Vagina (tissue), 2 donors: ENCODE measurements at regions not wholly inside any gene's neighbourhood (a gene's known extent, or its start where the extent isn't known, plus 50 kb on each side); places are given as distances from the start of the nearest gene placed in this dataset.
A peak's percentile ranks its signal among the peaks of the same experiment; 100 is the strongest.

ENCODE experiments used
- DNase-seq, 2 donors: peaks; one replicate each; pipeline ENCODE4 v3.0.0-alpha.2; 2017; ENCODE audit errors: extremely low spot score in 2 of 2
- H3K27ac ChIP-seq: fragments of 200-600 bp; sonication (generic); one replicate; pipeline ENCODE4 v1.5.1; 2019
- H3K27me3 ChIP-seq: fragments of 200-600 bp; sonication (generic); one replicate; pipeline ENCODE4 v1.5.1; 2019
- H3K36me3 ChIP-seq, 2 donors: fragments of 200-600 bp; sonication (generic); one replicate each; pipeline ENCODE4 v1.5.1; 2017 to 2019
- H3K4me1 ChIP-seq: fragments of 200-600 bp; sonication (generic); one replicate; pipeline ENCODE4 v1.5.1; 2019
- H3K4me3 ChIP-seq, 2 donors: fragments of 200-600 bp; sonication (generic); 1 replicate in 1 of 2; 2 replicates in 1 of 2; pipeline ENCODE4 v1.5.1; 2016 to 2019
- H3K9me3 ChIP-seq: fragments of 200-600 bp; sonication (generic); one replicate; pipeline ENCODE4 v1.5.1; 2019
- CTCF ChIP-seq, 3 experiments: fragments of 450-650 bp in 2 of 3; fragments of 200-600 bp in 1 of 3; sonication (generic) in 1 of 3; IDR thresholded peaks; one replicate each; pipeline ENCODE4 v1.5.1; 2017 to 2019; ENCODE audit warnings: antibody characterized with exemption in 3 of 3, mild to moderate bottlenecking in 2 of 3, moderate library complexity in 2 of 3
- POLR2A ChIP-seq, 2 donors: fragments of 450-650 bp; IDR thresholded peaks; one replicate each; pipeline ENCODE4 v1.6.1; 2017; ENCODE audit warnings: antibody characterized with exemption in 2 of 2, mild to moderate bottlenecking in 2 of 2, moderate library complexity in 2 of 2
- POLR2AphosphoS5 ChIP-seq, 2 donors: sonication (generic); formaldehyde crosslinking; IDR thresholded peaks; one replicate each; pipeline ENCODE4 v1.9.0; 2017; ENCODE audit warnings: antibody characterized with exemption in 2 of 2, mild to moderate bottlenecking in 2 of 2, low read depth in 1 of 2; ENCODE audit not compliant: insufficient read depth in 1 of 2
- intact Hi-C: fragments of 100-400 bp; cut with DNase I; formaldehyde crosslinking; loops from one replicate; pipeline ENCODE4 v1.15.1; 2023

- Histone ChIP-seq H3K4me3 (no peak overlapping the region), H3K27ac (no peak overlapping the region)
- TF ChIP-seq CTCF (IDR thresholded peaks at IDR 0.05), result no peak
- TF ChIP-seq POLR2AphosphoS5 (IDR thresholded peaks at IDR 0.05; ENCODE audit: insufficient read depth in 1 of 2, low read depth in 1 of 2), result peak in 1 of 2 donors; percentile 55
- TF ChIP-seq POLR2A (IDR thresholded peaks at IDR 0.05), result no peak
These were observed 206.6 kb downstream of the HLX start for GRCh38 chr1:221085701-221086375.

GRCh38 chr1:221087919-221088318 lies 208.7 kb downstream of the HLX start:
- Histone ChIP-seq H3K9me3 (no peaks in the 10 kb centered on the region), H3K27me3 (no peaks in the 10 kb centered on the region), H3K4me1 (peaks cover 10% of the 10 kb centered on the region), H3K36me3 (no peaks in the 10 kb centered on the region), H3K27ac (no peak overlapping the region), H3K4me3 (no peak overlapping the region)
- intact Hi-C loops, result no loop called here
- DNase-seq, result no peak
- TF ChIP-seq POLR2A (IDR thresholded peaks at IDR 0.05) (no peak), POLR2AphosphoS5 (IDR thresholded peaks at IDR 0.05; ENCODE audit: insufficient read depth in 1 of 2, low read depth in 1 of 2) (no peak), CTCF (IDR thresholded peaks at IDR 0.05) (no peak)

More at GRCh38 chr1:221085701-221086375, 206.6 kb downstream of the HLX start:
- Histone ChIP-seq H3K36me3 (no peaks in the 10 kb centered on the region), H3K9me3 (no peaks in the 10 kb centered on the region), H3K4me1 (peaks cover 10% of the 10 kb centered on the region), H3K27me3 (no peaks in the 10 kb centered on the region)
- intact Hi-C loops, result no loop called here
- no peak for DNase-seq

GRCh38 chr1:221089273-221089672 lies 210.0 kb downstream of the HLX start:
- H3K27ac ChIP-seq, result no peak overlapping the region
- intact Hi-C loops, result no loop called here
- H3K4me1 ChIP-seq, result peaks cover 10% of the 10 kb centered on the region
- no peaks in the 10 kb centered on the region for H3K27me3 ChIP-seq
- no peaks in the 10 kb centered on the region for H3K36me3 ChIP-seq
- DNase-seq, result no peak
- H3K4me3 ChIP-seq, result no peak overlapping the region
- no peaks in the 10 kb centered on the region for H3K9me3 ChIP-seq
- TF ChIP-seq POLR2AphosphoS5 (IDR thresholded peaks at IDR 0.05; ENCODE audit: insufficient read depth in 1 of 2, low read depth in 1 of 2) (no peak), POLR2A (IDR thresholded peaks at IDR 0.05) (no peak), CTCF (IDR thresholded peaks at IDR 0.05) (no peak)

- H3K27me3 ChIP-seq, result no peaks in the 10 kb centered on the region
- no peak for DNase-seq
- intact Hi-C loops, result no loop called here
- peaks cover 10% of the 10 kb centered on the region for H3K4me1 ChIP-seq
- no peaks in the 10 kb centered on the region for H3K9me3 ChIP-seq
- TF ChIP-seq CTCF (IDR thresholded peaks at IDR 0.05), result no peak
- no peak for TF ChIP-seq POLR2AphosphoS5 (IDR thresholded peaks at IDR 0.05; ENCODE audit: insufficient read depth in 1 of 2, low read depth in 1 of 2)
- TF ChIP-seq POLR2A (IDR thresholded peaks at IDR 0.05), result no peak
- H3K27ac ChIP-seq, result no peak overlapping the region
- H3K36me3 ChIP-seq, result no peaks in the 10 kb centered on the region
- H3K4me3 ChIP-seq, result no peak overlapping the region
These were observed 210.6 kb downstream of the HLX start for GRCh38 chr1:221089803-221090202.
